ENCODE measurements at regions not wholly inside any gene's neighbourhood (a gene's known extent, or its start where the extent isn't known, plus 50 kb on each side); places are given as distances from the start of the nearest gene placed in this dataset.

DNA sequence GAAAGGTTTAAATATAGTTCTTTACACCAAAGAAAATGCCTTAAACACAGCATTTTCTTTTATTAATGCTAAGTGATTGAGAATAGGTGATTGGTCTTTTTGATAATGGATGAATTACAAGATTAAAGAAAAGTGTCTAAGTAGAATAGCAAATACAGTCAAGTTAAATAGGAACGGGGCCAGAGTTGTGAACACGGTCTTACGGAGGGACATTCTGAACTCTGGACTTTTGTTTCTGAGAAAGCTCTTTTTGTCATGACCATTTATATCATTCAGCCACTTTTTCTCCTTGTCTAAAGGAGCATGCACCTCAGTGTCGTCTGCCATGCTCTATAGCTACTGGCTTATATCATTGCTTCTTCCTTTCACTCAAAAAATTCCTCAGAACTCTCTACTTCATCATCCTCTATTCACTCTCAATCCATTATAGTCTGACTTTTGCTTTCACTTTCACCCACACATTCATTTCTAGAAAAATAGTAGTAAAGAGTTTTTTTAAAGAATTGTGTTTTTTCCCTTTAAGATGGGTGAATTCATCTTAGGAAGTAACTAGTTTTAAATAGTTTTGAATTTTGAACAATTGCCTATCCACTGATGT lies 263.0 kb upstream of the FBXL7 start:
- TF ChIP-seq, protein P1, sequence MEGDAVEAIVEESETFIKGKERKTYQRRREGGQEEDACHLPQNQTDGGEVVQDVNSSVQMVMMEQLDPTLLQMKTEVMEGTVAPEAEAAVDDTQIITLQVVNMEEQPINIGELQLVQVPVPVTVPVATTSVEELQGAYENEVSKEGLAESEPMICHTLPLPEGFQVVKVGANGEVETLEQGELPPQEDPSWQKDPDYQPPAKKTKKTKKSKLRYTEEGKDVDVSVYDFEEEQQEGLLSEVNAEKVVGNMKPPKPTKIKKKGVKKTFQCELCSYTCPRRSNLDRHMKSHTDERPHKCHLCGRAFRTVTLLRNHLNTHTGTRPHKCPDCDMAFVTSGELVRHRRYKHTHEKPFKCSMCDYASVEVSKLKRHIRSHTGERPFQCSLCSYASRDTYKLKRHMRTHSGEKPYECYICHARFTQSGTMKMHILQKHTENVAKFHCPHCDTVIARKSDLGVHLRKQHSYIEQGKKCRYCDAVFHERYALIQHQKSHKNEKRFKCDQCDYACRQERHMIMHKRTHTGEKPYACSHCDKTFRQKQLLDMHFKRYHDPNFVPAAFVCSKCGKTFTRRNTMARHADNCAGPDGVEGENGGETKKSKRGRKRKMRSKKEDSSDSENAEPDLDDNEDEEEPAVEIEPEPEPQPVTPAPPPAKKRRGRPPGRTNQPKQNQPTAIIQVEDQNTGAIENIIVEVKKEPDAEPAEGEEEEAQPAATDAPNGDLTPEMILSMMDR (optimal IDR thresholded peaks at IDR 0.05 in 1 of 3, IDR thresholded peaks at IDR 0.05 in 1 of 3, conservative IDR thresholded peaks at IDR 0.05 in 1 of 3; ENCODE audit: extremely low read depth in 1 of 3, insufficient read depth in 2 of 3, low read length in 3 of 3), result no peak
- no peak for TF ChIP-seq EZH2 (IDR thresholded peaks at IDR 0.05; ENCODE audit: low read length)
